ENCODE measurements at regions not wholly inside any gene's neighbourhood (a gene's known extent, or its start where the extent isn't known, plus 50 kb on each side); places are given as distances from the start of the nearest gene placed in this dataset.

- in situ Hi-C loops (cut with HindIII; ENCODE audit: low pct_unique_long_range_greater_than_20kb, low sequenced_read_pairs), result no loop called here
- Histone ChIP-seq H3K4me3 (ENCODE audit: low read depth in 2 of 2, low read length in 2 of 2) (no peak overlapping the region), H3K9me3 (ENCODE audit: control insufficient read depth, insufficient read depth, low read depth, low read length) (no peaks in the 10 kb centered on the region), H3K36me3 (ENCODE audit: control insufficient read depth, insufficient read depth, low read length) (no peaks in the 10 kb centered on the region), H3K4me1 (ENCODE audit: control insufficient read depth, insufficient read depth, low read length) (no peaks in the 10 kb centered on the region), H3K27ac (ENCODE audit: low read length) (no peak overlapping the region), H3K27me3 (ENCODE audit: control insufficient read depth, insufficient read depth, low read length) (no peaks in the 10 kb centered on the region)
- intact Hi-C loops (cut with micrococcal nuclease; ENCODE audit: unreplicated experiment), result no loop called here
- ATAC-seq (no peak), DNase-seq (ENCODE audit: low read depth, low spot score) (no peak)
- POLR2A ChIA-PET, result no interaction called here
- BruUV-seq (replicated peaks), result no TSS peak
- TF ChIP-seq CTCF (IDR thresholded peaks at IDR 0.05) (no peak), SIN3A (IDR thresholded peaks at IDR 0.05; ENCODE audit: borderline replicate concordance, insufficient read depth, low read depth, low read length) (no peak), POLR2AphosphoS5 (IDR thresholded peaks at IDR 0.05; ENCODE audit: low read depth, low read length) (no peak), REST (IDR thresholded peaks at IDR 0.05; ENCODE audit: insufficient read depth in 1 of 2, low read depth in 2 of 2, low read length in 1 of 2) (no peak), TCF7L2 (IDR thresholded peaks at IDR 0.05; ENCODE audit: low read depth, low read length) (no peak)
- CTCF ChIA-PET, result no interaction called here
Measured at GRCh38 chr2:228627510-228627909, 446.0 kb upstream of the SPHKAP start.

GRCh38 chr2:228625481-228625880 is 444.0 kb upstream of the SPHKAP start:
- no peak for TF ChIP-seq TCF7L2 (IDR thresholded peaks at IDR 0.05; ENCODE audit: low read depth, low read length)
- TF ChIP-seq POLR2AphosphoS5 (IDR thresholded peaks at IDR 0.05; ENCODE audit: low read depth, low read length), result no peak
- Histone ChIP-seq H3K4me1 (ENCODE audit: control insufficient read depth, insufficient read depth, low read length) (no peaks in the 10 kb centered on the region), H3K4me3 (ENCODE audit: low read depth in 2 of 2, low read length in 2 of 2) (no peak overlapping the region), H3K36me3 (ENCODE audit: control insufficient read depth, insufficient read depth, low read length) (no peaks in the 10 kb centered on the region), H3K9me3 (ENCODE audit: control insufficient read depth, insufficient read depth, low read depth, low read length) (no peaks in the 10 kb centered on the region), H3K27me3 (ENCODE audit: control insufficient read depth, insufficient read depth, low read length) (no peaks in the 10 kb centered on the region), H3K27ac (ENCODE audit: low read length) (no peak overlapping the region)
- intact Hi-C loops (cut with micrococcal nuclease; ENCODE audit: unreplicated experiment), result no loop called here
- CTCF ChIA-PET, result no interaction called here
- ATAC-seq (no peak), DNase-seq (ENCODE audit: low read depth, low spot score) (no peak)
- in situ Hi-C loops (cut with HindIII; ENCODE audit: low pct_unique_long_range_greater_than_20kb, low sequenced_read_pairs), result no loop called here
- BruUV-seq (replicated peaks), result no TSS peak
- POLR2A ChIA-PET, result no interaction called here

- POLR2A ChIA-PET, result no interaction called here
- in situ Hi-C loops (cut with HindIII; ENCODE audit: low pct_unique_long_range_greater_than_20kb, low sequenced_read_pairs) (no loop called here), intact Hi-C loops (cut with micrococcal nuclease; ENCODE audit: unreplicated experiment) (no loop called here)
- H3K27ac ChIP-seq (ENCODE audit: low read length), result no peak overlapping the region
- no peaks in the 10 kb centered on the region for H3K36me3 ChIP-seq (ENCODE audit: control insufficient read depth, insufficient read depth, low read length)
- DNase-seq (ENCODE audit: low read depth, low spot score), result no peak
- no peaks in the 10 kb centered on the region for H3K27me3 ChIP-seq (ENCODE audit: control insufficient read depth, insufficient read depth, low read length)
- no peaks in the 10 kb centered on the region for H3K4me1 ChIP-seq (ENCODE audit: control insufficient read depth, insufficient read depth, low read length)
- H3K9me3 ChIP-seq (ENCODE audit: control insufficient read depth, insufficient read depth, low read depth, low read length), result no peaks in the 10 kb centered on the region
- no peak for TF ChIP-seq POLR2AphosphoS5 (IDR thresholded peaks at IDR 0.05; ENCODE audit: low read depth, low read length)
- no peak for TF ChIP-seq REST (IDR thresholded peaks at IDR 0.05; ENCODE audit: insufficient read depth in 1 of 2, low read depth in 2 of 2, low read length in 1 of 2)
- TF ChIP-seq TCF7L2 (IDR thresholded peaks at IDR 0.05; ENCODE audit: low read depth, low read length), result no peak
- TF ChIP-seq CTCF (IDR thresholded peaks at IDR 0.05), result no peak
- TF ChIP-seq SIN3A (IDR thresholded peaks at IDR 0.05; ENCODE audit: borderline replicate concordance, insufficient read depth, low read depth, low read length), result no peak
- ATAC-seq, result no peak
- no TSS peak for BruUV-seq (replicated peaks)
- H3K4me3 ChIP-seq (ENCODE audit: low read depth in 2 of 2, low read length in 2 of 2), result no peak overlapping the region
- CTCF ChIA-PET, result no interaction called here
Measured at GRCh38 chr2:228624733-228625132, 443.2 kb upstream of the SPHKAP start.

All from Panc1 (cell line).